Loucy (cell line): ENCODE measurements at regions not wholly inside any gene's neighbourhood (a gene's known extent, or its start where the extent isn't known, plus 50 kb on each side); places are given as distances from the start of the nearest gene placed in this dataset.

Source experiments
- CTCF ChIP-seq: fragments of 200-600 bp; sonication (generic); conservative IDR thresholded peaks from 2 replicates; pipeline ENCODE4 v1.5.1; 2014; ENCODE audit warnings: mild to moderate bottlenecking, antibody characterized with exemption, low read length
- EZH2phosphoT487 ChIP-seq: fragments of 200-600 bp; IDR thresholded peaks from 2 replicates; pipeline ENCODE4 v1.6.1; 2018; ENCODE audit warnings: antibody characterized with exemption, mild to moderate bottlenecking, moderate library complexity, borderline replicate concordance

DNA sequence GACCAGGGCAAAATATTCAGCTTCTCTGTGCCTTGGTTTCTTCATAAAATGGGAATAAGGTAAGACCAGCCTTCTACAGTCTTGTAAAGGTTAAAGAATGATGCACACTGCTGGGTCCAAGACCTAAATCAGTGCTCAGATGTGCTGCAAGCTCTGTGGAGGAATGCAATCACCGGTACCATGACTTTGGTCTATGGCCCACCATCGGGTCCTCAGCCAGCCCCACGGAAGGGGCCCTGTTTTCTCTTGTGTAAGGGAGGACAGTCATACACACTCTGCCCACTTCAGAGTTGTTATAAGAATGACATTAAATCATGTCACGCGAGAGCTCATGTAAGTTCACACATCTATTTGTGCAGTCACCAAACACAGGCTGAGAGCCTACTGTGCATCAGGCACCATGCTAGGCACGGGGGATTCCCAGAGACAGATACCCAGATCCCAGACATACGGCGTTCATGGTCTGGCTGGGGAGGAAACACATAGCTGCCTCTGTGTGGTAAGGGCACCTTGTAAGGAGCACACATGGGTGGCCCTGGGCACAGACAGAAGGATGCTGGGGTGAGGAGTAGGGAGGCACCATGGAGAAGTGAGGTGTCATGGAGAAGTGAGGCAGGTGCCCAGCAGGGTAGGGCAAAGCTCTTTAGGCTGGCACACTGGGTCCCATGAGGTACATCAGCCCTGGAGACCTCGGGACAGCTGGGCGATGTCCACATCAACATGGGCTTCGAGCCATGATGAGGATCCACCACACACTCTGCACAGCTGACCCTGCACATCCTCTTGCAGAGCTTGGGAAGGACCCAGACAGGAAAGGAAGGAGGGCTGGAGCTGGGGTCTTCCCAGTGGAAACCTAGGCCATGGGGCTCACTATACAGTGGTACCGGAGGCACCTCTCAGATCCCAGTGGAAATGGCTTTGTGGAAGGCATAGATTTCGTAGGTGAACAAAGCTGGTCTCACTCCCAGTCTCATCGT is 190.4 kb upstream of the DIO3 start:
- TF ChIP-seq CTCF, result no peak
- no peak for TF ChIP-seq EZH2phosphoT487
